Right atrium auricular region (tissue), 2 donors: ENCODE measurements at regions not wholly inside any gene's neighbourhood (a gene's known extent, or its start where the extent isn't known, plus 50 kb on each side); places are given as distances from the start of the nearest gene placed in this dataset.
"Not testable (repeated sequence)": the region's sequence is repeated elsewhere in the genome, so short reads cannot be mapped to it uniquely, and the experiment has no call there.

Source experiments
- DNase-seq: peaks from one replicate; pipeline ENCODE4 v3.0.0-alpha.2; 2019; ENCODE audit warnings: low spot score
- H3K27ac ChIP-seq, 2 donors: fragments of 200-600 bp; sonication (generic); 1 replicate in 1 of 2; 2 replicates in 1 of 2; pipeline ENCODE4 v1.5.1; 2016 to 2019
- H3K27me3 ChIP-seq, 2 donors: fragments of 200-600 bp; sonication (generic); one replicate each; pipeline versions ENCODE4 v1.5.1 to v1.6.0; 2017 to 2019
- H3K36me3 ChIP-seq: fragments of 200-600 bp; sonication (generic); one replicate; pipeline ENCODE4 v1.5.1; 2016
- H3K4me1 ChIP-seq, 2 donors: fragments of 200-600 bp; sonication (generic); one replicate each; pipeline versions ENCODE4 v1.5.1 to v1.6.0; 2017 to 2019
- H3K4me3 ChIP-seq, 2 donors: fragments of 200-600 bp; sonication (generic); 1 replicate in 1 of 2; 2 replicates in 1 of 2; pipeline ENCODE4 v1.5.1; 2017 to 2019; ENCODE audit warnings: mild to moderate bottlenecking in 1 of 2, moderate library complexity in 1 of 2
- H3K9me3 ChIP-seq, 2 donors: fragments of 200-600 bp; sonication (generic); one replicate each; pipeline ENCODE4 v1.5.1; 2019
- TF ChIP-seq, protein P1 (sequence below), 2 donors: fragments of 200-600 bp; sonication (generic); IDR thresholded peaks; one replicate each; pipeline ENCODE4 v1.5.1; 2019; ENCODE audit warnings: antibody characterized with exemption in 2 of 2

DNA sequence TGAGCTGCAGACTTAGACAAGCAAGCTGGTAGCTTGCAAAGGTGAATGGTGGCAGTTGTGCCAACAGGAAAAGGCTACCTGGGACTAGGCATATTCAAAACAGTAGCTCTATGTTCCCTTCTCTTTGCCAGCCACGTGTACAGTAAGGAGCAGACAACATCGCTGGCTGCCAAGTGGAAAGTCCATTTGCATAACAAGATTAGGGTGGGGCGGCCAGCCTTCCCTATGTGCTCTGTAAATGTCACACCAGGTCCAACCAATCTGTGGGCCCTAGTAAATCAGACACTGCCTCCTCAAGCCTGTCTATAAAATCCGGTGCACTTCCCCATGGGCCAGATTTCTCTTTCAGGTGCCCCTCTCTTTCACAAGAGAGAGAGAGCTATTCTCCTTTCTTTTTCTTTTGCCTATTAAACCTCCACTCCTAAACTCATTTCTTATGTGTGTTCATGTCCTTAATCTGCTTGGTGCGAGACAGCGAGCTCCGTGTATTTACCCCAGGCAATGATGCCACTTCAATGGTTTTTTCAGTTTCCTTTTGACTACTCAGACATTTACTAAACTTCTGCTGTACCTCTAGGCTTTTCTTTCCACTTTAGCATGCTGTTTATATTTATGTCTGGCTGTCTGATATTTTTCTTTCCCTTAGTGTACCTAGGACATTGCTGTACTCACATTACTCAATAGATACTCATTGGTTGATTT lies 297.4 kb upstream of the GCFC2 start:
- no peak for DNase-seq
- H3K36me3 ChIP-seq: no peaks in the 10 kb centered on the region

DNA sequence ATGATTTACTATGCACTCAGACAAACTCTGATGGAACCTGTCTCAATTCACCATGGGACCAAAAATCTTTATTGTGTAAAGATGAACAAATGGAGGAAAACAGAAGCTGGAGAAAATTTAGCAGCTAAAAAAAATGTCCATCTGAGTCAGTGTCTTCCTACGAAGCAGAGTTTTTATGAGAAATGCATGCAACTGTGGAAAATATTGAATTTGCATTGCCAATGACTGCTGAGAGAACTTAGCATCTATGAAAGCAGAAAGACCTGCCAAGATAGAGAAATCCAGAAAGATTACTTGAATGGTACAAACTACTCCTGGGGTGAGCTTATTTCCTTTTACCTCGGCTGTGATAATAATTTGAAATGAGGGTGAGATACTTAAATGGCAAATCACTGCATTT lies 289.7 kb upstream of the GCFC2 start:
- DNase-seq: no peak
- no peaks in the 10 kb centered on the region for H3K4me1 ChIP-seq
- no peaks in the 10 kb centered on the region for H3K36me3 ChIP-seq

More for the DNA sequence above, 297.4 kb upstream of the GCFC2 start:
- H3K9me3 ChIP-seq: no peaks in the 10 kb centered on the region
- H3K27me3 ChIP-seq: no peaks in the 10 kb centered on the region
- H3K4me3 ChIP-seq: no peak overlapping the region
- TF ChIP-seq, protein P1, sequence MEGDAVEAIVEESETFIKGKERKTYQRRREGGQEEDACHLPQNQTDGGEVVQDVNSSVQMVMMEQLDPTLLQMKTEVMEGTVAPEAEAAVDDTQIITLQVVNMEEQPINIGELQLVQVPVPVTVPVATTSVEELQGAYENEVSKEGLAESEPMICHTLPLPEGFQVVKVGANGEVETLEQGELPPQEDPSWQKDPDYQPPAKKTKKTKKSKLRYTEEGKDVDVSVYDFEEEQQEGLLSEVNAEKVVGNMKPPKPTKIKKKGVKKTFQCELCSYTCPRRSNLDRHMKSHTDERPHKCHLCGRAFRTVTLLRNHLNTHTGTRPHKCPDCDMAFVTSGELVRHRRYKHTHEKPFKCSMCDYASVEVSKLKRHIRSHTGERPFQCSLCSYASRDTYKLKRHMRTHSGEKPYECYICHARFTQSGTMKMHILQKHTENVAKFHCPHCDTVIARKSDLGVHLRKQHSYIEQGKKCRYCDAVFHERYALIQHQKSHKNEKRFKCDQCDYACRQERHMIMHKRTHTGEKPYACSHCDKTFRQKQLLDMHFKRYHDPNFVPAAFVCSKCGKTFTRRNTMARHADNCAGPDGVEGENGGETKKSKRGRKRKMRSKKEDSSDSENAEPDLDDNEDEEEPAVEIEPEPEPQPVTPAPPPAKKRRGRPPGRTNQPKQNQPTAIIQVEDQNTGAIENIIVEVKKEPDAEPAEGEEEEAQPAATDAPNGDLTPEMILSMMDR (IDR thresholded peaks at IDR 0.05): no peak
- H3K27ac ChIP-seq: no peak overlapping the region
- no peaks in the 10 kb centered on the region for H3K4me1 ChIP-seq

DNA sequence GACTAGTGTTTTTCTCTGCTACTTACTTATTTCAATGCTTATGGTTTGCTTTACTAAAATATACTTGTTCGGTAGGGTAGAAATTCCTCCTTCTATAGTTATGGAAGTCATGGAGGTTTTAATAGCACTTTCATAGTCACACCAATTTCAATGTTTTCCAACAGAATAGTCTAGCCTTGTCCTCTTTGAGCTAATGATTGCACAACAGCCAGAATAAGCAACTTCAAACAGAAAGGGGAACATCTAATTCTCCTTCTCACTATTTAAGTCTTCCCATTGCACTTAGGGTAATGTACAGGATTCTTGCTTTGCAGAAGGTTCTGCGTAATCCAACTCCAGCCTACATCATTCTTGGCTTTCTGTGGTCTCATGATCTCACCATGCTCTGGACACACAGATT lies 287.7 kb upstream of the GCFC2 start:
- Histone ChIP-seq H3K4me3 (no peak overlapping the region), H3K27me3 (no peaks in the 10 kb centered on the region), H3K27ac (no peak overlapping the region), H3K4me1 (no peaks in the 10 kb centered on the region), H3K9me3 (peaks cover 0 to 25% of the 10 kb centered on the region in 2 donors), H3K36me3 (no peaks in the 10 kb centered on the region)
- DNase-seq: no peak
- TF ChIP-seq, protein P1 (IDR thresholded peaks at IDR 0.05): no peak

More for the DNA sequence above, 289.7 kb upstream of the GCFC2 start:
- Histone ChIP-seq H3K4me3 (no peak overlapping the region), H3K27me3 (no peaks in the 10 kb centered on the region), H3K27ac (no peak overlapping the region), H3K9me3 (peaks cover 0 to 9% of the 10 kb centered on the region in 2 donors)
- TF ChIP-seq, protein P1 (IDR thresholded peaks at IDR 0.05): no peak

DNA sequence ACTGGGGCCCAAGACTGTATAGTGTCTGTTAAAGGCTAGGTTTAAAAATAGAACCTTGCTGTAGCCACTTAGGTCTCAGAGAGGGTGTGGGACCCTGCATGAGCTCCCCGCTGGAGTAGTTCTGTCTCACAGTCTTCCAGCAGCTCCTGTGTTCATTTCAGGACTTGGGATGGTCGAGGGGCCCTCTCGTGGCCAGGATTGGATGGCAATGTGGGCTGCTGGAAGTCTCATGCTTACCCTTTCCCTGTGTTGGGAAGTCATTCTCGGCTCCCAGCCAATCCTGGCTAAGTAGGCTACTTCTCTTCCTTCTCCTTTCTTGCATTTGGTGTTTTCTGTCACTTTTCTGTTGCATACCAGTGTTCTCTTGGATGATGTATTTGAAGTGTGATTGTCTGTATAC lies 284.0 kb upstream of the GCFC2 start:
- TF ChIP-seq, protein P1 (IDR thresholded peaks at IDR 0.05): no peak
- Histone ChIP-seq H3K4me3 (no peak overlapping the region), H3K4me1 (no peaks in the 10 kb centered on the region), H3K27ac (no peak overlapping the region), H3K27me3 (no peaks in the 10 kb centered on the region), H3K36me3 (no peaks in the 10 kb centered on the region), H3K9me3 (peaks cover 0 to 32% of the 10 kb centered on the region in 2 donors)
- DNase-seq: no peak

DNA sequence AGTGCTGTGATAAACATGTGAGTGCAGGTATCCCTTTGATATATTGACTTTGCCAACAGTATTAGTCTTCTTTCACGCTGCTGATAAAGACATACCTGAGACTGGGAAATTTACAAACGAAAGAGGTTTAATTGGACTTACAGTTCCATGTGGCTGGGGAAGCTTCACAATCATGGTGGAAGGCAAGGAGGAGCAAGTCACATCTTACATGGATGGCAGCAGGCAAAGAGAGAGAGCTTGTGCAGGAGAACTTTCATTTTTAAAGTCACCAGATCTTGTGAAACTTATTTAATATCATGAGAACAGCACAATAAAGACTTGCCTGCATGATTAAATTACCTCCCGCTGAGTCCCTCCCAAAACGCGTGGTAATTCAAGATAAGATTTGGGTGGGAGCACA lies 277.9 kb upstream of the GCFC2 start:
- H3K36me3 ChIP-seq, H3K27ac ChIP-seq, H3K4me1 ChIP-seq, DNase-seq, H3K27me3 ChIP-seq, H3K4me3 ChIP-seq: not testable (repeated sequence)
- peaks cover 0 to 18% of the 10 kb centered on the region in 2 donors for H3K9me3 ChIP-seq

DNA sequence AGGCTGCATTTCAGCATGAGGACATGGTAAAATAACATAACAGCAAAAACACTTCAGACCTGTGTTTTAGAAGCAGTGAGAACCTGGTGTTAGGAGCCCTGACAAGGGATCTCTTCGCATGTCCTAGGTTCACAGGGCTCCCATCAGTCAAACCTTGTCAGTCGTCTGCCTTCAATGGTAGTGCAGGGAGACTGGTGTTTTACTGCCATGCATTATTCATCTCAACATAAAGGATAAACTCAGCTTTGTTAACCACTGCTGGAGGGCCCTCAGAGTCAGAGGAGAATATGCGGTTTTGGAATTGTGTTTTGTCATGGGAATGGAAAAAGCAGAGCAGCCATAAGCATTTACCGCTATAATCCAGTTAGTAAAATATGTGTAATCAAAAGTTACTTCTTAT lies 275.9 kb upstream of the GCFC2 start:
- TF ChIP-seq, protein P1 (IDR thresholded peaks at IDR 0.05): no peak
- no peak overlapping the region for H3K27ac ChIP-seq
- no peak overlapping the region for H3K4me3 ChIP-seq
- H3K4me1 ChIP-seq: no peaks in the 10 kb centered on the region
- no peaks in the 10 kb centered on the region for H3K36me3 ChIP-seq
- no peaks in the 10 kb centered on the region for H3K9me3 ChIP-seq
- no peak for DNase-seq
- H3K27me3 ChIP-seq: no peaks in the 10 kb centered on the region
